GM12874 (cell line): ENCODE measurements at regions not wholly inside any gene's neighbourhood (a gene's known extent, or its start where the extent isn't known, plus 50 kb on each side); places are given as distances from the start of the nearest gene placed in this dataset.

Source experiments
- CTCF ChIP-seq: IDR thresholded peaks from 2 replicates; pipeline ENCODE4 v1.5.1; 2011; ENCODE audit warnings: low read depth, mild to moderate bottlenecking, control low read depth, low read length, moderate library complexity; ENCODE audit not compliant: insufficient read depth

GRCh38 chr11:116096272-116096995, 592.2 kb upstream of the CADM1 start:
- no peak for TF ChIP-seq CTCF

- no peak for TF ChIP-seq CTCF
Observed at GRCh38 chr11:116093481-116094270, 589.5 kb upstream of the CADM1 start.

GRCh38 chr11:116093065-116093464, 588.9 kb upstream of the CADM1 start:
- no peak for TF ChIP-seq CTCF

- no peak for TF ChIP-seq CTCF
Observed at GRCh38 chr11:116086426-116086825, 582.2 kb upstream of the CADM1 start.

- no peak for TF ChIP-seq CTCF
Observed at GRCh38 chr11:116085031-116085635, 580.9 kb upstream of the CADM1 start.

GRCh38 chr11:116084511-116084910, 580.3 kb upstream of the CADM1 start:
- no peak for TF ChIP-seq CTCF

GRCh38 chr11:116082256-116082655, 578.0 kb upstream of the CADM1 start:
- TF ChIP-seq CTCF, result no peak
